ENCODE measurements at regions not wholly inside any gene's neighbourhood (a gene's known extent, or its start where the extent isn't known, plus 50 kb on each side); places are given as distances from the start of the nearest gene placed in this dataset.

DNA sequence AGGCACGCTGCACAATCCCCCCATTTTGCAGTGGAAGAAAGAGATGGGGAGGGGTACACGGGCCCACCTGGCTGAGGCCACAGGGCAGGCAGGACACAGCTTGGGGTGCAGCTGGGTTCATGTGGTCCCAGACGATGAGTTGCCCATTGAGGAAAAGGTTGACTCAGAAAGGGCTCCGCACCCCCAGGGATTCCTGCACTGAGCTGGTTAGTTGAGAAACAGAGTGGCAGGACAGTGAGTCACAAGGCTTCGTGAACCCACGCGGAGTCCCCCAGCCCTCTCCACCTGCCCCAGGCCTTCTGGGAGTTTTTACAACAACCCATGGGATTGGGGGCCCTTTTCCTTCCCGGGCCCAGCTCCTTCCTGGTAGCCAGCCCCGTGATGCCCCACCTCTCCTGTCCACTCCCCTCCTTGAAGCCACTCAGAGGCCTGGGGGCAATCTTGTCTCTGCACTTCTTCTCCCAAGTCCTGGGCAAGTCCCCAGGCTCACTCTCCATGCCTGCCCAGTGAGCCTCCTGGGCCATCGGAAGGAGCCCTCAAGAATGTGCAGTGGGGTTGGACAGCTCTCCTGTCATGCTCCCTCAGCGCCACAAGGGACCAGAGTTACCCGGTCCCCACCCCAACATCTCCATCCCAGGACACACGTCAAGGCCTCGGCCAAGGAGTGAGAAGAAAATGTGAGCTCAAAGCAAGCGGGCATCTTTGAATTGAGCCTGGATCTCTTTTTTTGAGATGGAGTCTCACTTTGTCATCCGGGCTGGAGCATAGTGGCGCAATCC lies 251.2 kb downstream of the PARN start (continued):
- TF ChIP-seq FOXK2 (conservative IDR thresholded peaks at IDR 0.05 in 1 of 2, IDR thresholded peaks at IDR 0.05 in 1 of 2; ENCODE audit: low read depth in 2 of 2) (no peak), CEBPB (tag; IDR thresholded peaks at IDR 0.05) (0 out of 2 replicates have a peak, but pooled peaks have one; percentile 17), SLC30A9 (CRISPR knock-in tag; IDR thresholded peaks at IDR 0.05) (no peak), ZNF695 (CRISPR knock-in tag; IDR thresholded peaks at IDR 0.05) (no peak), ILF3 (IDR thresholded peaks at IDR 0.05; ENCODE audit: borderline replicate concordance) (no peak)

DNA sequence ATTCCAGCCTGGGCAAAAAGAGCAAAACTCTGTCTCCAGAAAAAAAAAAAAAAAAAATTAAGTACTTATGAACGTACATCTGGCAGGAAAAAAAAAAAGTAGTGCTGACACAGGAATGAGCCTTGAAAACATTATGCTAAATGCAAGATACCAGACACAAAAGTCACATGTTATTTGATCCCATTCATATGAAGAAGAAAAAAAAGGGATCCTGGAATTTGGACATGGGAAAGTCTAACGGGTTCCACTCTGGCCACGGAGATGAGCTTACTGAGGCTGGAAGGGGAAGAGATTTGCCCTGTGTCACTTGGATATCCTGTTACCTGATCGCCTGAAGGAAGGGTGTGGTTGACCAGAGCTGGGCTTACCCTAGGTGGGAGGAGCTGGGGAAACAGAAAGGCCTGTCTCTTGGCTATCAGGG lies 251.9 kb downstream of the PARN start:
- Histone ChIP-seq H3K79me2 (ENCODE audit: control insufficient read depth, insufficient read depth, low read length) (no peaks in the 10 kb centered on the region), H2AFZ (ENCODE audit: low read depth, low read length) (no peak overlapping the region), H3K4me3 (no peak overlapping the region), H3K4me1 (replicated peaks in 1 of 2; ENCODE audit: control insufficient read depth in 2 of 2, insufficient read depth in 2 of 2, low read length in 2 of 2) (peaks cover 5 to 13% of the 10 kb centered on the region in 2 experiments), H3K36me3 (ENCODE audit: control insufficient read depth, insufficient read depth, low read length) (no peaks in the 10 kb centered on the region), H3K27me3 (ENCODE audit: control insufficient read depth in 2 of 2, insufficient read depth in 2 of 2, low read length in 2 of 2) (peaks cover 0 to 21% of the 10 kb centered on the region in 2 experiments; a peak in 1 of 5 replicates), H3K9ac (ENCODE audit: insufficient read depth in 1 of 2, low read depth in 2 of 2, low read length in 2 of 2) (no peak overlapping the region), H3K27ac (ENCODE audit: extremely low read depth, low read depth, low read length) (no peak overlapping the region), H4K20me1 (replicated peaks; ENCODE audit: control insufficient read depth, insufficient read depth, low read length) (0 out of 2 replicates have a peak, but pooled peaks cover 4% of the 10 kb centered on the region), H3K9me3 (replicated peaks; ENCODE audit: control insufficient read depth, insufficient read depth, low read depth, low read length) (no peaks in the 10 kb centered on the region), H3K9me1 (ENCODE audit: control insufficient read depth, insufficient read depth, low read length) (no peaks in the 10 kb centered on the region), H3K4me2 (ENCODE audit: insufficient read depth, low read length) (no peak overlapping the region; the same call in 1 of the 2 replicates)
- no peak for TF ChIP-seq ZNF124 (CRISPR knock-in tag; IDR thresholded peaks at IDR 0.05)
- no peak for TF ChIP-seq FUS (optimal IDR thresholded peaks at IDR 0.05; ENCODE audit: low read depth, low read length)
- TF ChIP-seq HNRNPLL (IDR thresholded peaks at IDR 0.05; ENCODE audit: low read depth, low read length, poor library complexity, severe bottlenecking), result peak; percentile 28
- TF ChIP-seq RCOR1 (IDR thresholded peaks at IDR 0.05; ENCODE audit: borderline replicate concordance in 1 of 2, low read depth in 2 of 2, low read length in 2 of 2), result peak in 1 of 2 experiments; percentile 3; a peak in 1 of 4 replicates
- intact Hi-C loops (cut with micrococcal nuclease), result loop anchor here (10.0 kb wide), 1 partner anchor 147 kb away; no protein-coding TSS in a partner anchor
- 0% methylated on average over 4 of the region's 4 CpGs for WGBS (ENCODE audit: insufficient coverage, low coverage, missing lambda C conversion rate)
- no TSS peak for BruUV-seq (replicated peaks)
- ATAC-seq, result peak; percentile 95
- in situ Hi-C loops (cut with MboI), result no loop called here
- DNase-seq (ENCODE audit: extremely low read depth in 1 of 4, low spot score in 3 of 4), result peak; percentile 58 to 72 (median 70)
- FAIRE-seq, result peak; percentile 90
- CTCF ChIA-PET (ENCODE audit: low intra/inter-chr PET ratio), result no interaction called here
- POLR2A ChIA-PET, result no interaction called here
